Tibial nerve (tissue), 4 donors: ENCODE measurements at regions not wholly inside any gene's neighbourhood (a gene's known extent, or its start where the extent isn't known, plus 50 kb on each side); places are given as distances from the start of the nearest gene placed in this dataset.

Experiments used
- EP300 ChIP-seq, 2 donors: sonication (generic); formaldehyde crosslinking; IDR thresholded peaks; one replicate each; pipeline ENCODE4 v1.6.1; 2017; ENCODE audit warnings: antibody characterized with exemption in 2 of 2, mild to moderate bottlenecking in 1 of 2
- POLR2A ChIP-seq, 2 donors: fragments of 450-650 bp; IDR thresholded peaks; one replicate each; pipeline ENCODE4 v1.6.1; 2017; ENCODE audit warnings: antibody characterized with exemption in 2 of 2, mild to moderate bottlenecking in 2 of 2, moderate library complexity in 2 of 2
- TF ChIP-seq, protein P1 (sequence below), 5 experiments: fragments of 200-600 bp in 3 of 5; fragments of 450-650 bp in 2 of 5; sonication (generic) in 3 of 5; IDR thresholded peaks; one replicate each; pipeline ENCODE4 v1.5.1; 2016 to 2019; ENCODE audit warnings: antibody characterized with exemption in 5 of 5, mild to moderate bottlenecking in 3 of 5, moderate library complexity in 2 of 5

DNA sequence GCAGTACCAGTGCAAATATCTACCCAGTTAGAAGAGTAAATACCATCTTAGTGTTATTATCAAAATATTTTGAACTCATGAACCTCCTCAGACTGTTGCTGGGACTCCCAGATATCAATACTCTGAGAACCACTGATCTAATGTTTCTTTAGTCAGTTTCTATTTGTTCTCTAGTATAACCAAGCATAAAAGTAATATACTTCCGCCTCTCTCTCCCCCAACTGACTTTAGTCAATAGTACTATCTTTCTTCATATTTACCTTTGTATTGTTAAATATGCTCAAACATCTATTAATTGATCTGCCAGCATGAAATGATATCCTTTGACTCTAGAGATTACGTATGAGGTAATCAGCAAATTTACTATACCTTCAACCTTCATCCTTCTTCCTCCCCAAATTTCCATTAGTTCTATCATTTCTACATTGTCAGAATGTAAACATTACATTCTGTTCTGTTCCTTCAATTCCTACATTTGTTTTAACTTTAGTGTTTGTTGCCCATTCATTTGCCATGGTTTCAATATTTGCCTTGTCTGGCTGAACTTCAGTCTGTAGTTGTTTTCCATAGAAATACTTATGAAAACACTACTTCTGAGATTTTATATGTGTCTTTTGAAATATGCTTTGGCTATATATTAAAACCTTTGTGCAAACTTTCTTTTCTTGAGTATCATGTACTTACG lies 192.5 kb upstream of the PDE3A start:
- TF ChIP-seq, protein P1, sequence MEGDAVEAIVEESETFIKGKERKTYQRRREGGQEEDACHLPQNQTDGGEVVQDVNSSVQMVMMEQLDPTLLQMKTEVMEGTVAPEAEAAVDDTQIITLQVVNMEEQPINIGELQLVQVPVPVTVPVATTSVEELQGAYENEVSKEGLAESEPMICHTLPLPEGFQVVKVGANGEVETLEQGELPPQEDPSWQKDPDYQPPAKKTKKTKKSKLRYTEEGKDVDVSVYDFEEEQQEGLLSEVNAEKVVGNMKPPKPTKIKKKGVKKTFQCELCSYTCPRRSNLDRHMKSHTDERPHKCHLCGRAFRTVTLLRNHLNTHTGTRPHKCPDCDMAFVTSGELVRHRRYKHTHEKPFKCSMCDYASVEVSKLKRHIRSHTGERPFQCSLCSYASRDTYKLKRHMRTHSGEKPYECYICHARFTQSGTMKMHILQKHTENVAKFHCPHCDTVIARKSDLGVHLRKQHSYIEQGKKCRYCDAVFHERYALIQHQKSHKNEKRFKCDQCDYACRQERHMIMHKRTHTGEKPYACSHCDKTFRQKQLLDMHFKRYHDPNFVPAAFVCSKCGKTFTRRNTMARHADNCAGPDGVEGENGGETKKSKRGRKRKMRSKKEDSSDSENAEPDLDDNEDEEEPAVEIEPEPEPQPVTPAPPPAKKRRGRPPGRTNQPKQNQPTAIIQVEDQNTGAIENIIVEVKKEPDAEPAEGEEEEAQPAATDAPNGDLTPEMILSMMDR (IDR thresholded peaks at IDR 0.05): no peak
- TF ChIP-seq EP300 (IDR thresholded peaks at IDR 0.05) (no peak), POLR2A (IDR thresholded peaks at IDR 0.05) (no peak)
